Neural progenitor cell (in vitro differentiated cells): ENCODE measurements at regions not wholly inside any gene's neighbourhood (a gene's known extent, or its start where the extent isn't known, plus 50 kb on each side); places are given as distances from the start of the nearest gene placed in this dataset.

Source experiments
- DNase-seq: peaks from one replicate; pipeline ENCODE4 v3.0.0-alpha.2; 2016; ENCODE audit warnings: low spot score
- H2AFZ ChIP-seq: fragments of 200-600 bp; sonication (generic); replicated peaks from 2 replicates; pipeline ENCODE4 v1.6.1; 2016; ENCODE audit warnings: antibody characterized with exemption
- H3F3A ChIP-seq: fragments of 200-600 bp; sonication (generic); 2 replicates; pipeline ENCODE4 v1.6.1; 2016; ENCODE audit warnings: antibody characterized with exemption, low read depth
- H3K27ac ChIP-seq: fragments of 200-600 bp; sonication (generic); 2 replicates; pipeline ENCODE4 v1.5.1; 2016; ENCODE audit warnings: mild to moderate bottlenecking
- H3K27me3 ChIP-seq: fragments of 200-600 bp; sonication (generic); 2 replicates; pipeline ENCODE4 v1.6.1; 2016; ENCODE audit warnings: mild to moderate bottlenecking, moderate library complexity
- H3K36me3 ChIP-seq: fragments of 200-600 bp; sonication (generic); 2 replicates; pipeline ENCODE4 v1.5.1; 2016
- H3K4me1 ChIP-seq: fragments of 200-600 bp; sonication (generic); 2 replicates; pipeline ENCODE4 v1.6.1; 2016; ENCODE audit warnings: mixed run types
- H3K4me2 ChIP-seq: fragments of 200-600 bp; sonication (generic); 2 replicates; pipeline ENCODE4 v1.6.1; 2016
- H3K4me3 ChIP-seq: fragments of 200-600 bp; sonication (generic); 2 replicates; pipeline ENCODE4 v1.5.1; 2016
- H3K79me2 ChIP-seq: fragments of 200-600 bp; sonication (generic); 2 replicates; pipeline ENCODE4 v1.6.1; 2016; ENCODE audit warnings: low read depth
- H3K9ac ChIP-seq: fragments of 200-600 bp; sonication (generic); 2 replicates; pipeline ENCODE4 v1.6.1; 2016
- H3K9me3 ChIP-seq: fragments of 200-600 bp; sonication (generic); 2 replicates; pipeline ENCODE4 v1.5.1; 2016; ENCODE audit warnings: low read depth
- H4K20me1 ChIP-seq: fragments of 200-600 bp; sonication (generic); 2 replicates; pipeline ENCODE4 v1.6.1; 2016; ENCODE audit warnings: low read depth
- H3K27ac Mint-ChIP-seq: 3 replicates; pipeline ENCODE4 v1.8.0; 2021; ENCODE audit warnings: mixed read lengths
- H3K27me3 Mint-ChIP-seq: 2 replicates; pipeline ENCODE4 v1.8.0; 2022; ENCODE audit warnings: low read depth, mild to moderate bottlenecking, inconsistent platforms, moderate library complexity, mixed read lengths; ENCODE audit not compliant: insufficient read depth
- H3K36me3 Mint-ChIP-seq: 3 replicates; pipeline ENCODE4 v1.8.0; 2021; ENCODE audit warnings: mixed read lengths
- H3K4me1 Mint-ChIP-seq: 3 replicates; pipeline ENCODE4 v1.8.0; 2021; ENCODE audit warnings: mixed read lengths
- H3K4me3 Mint-ChIP-seq: 3 replicates; pipeline ENCODE4 v1.8.0; 2021; ENCODE audit warnings: mild to moderate bottlenecking, moderate library complexity, mixed read lengths
- H3K9me3 Mint-ChIP-seq: 3 replicates; pipeline ENCODE4 v1.8.0; 2020; ENCODE audit warnings: mixed read lengths
- CTCF ChIP-seq: fragments of 200-600 bp; sonication (generic); IDR thresholded peaks from 2 replicates; pipeline ENCODE4 v1.5.1; 2017; ENCODE audit warnings: antibody characterized with exemption, mild to moderate bottlenecking
- EZH2 ChIP-seq: fragments of 200-600 bp; sonication (generic); IDR thresholded peaks from 2 replicates; pipeline ENCODE4 v1.6.1; 2017; ENCODE audit warnings: antibody characterized with exemption, mild to moderate bottlenecking, moderate library complexity
- EZH2phosphoT487 ChIP-seq: fragments of 200-600 bp; sonication (generic); IDR thresholded peaks from 2 replicates; pipeline ENCODE4 v1.6.1; 2017; ENCODE audit warnings: antibody characterized with exemption

- no peak overlapping the region for H2AFZ ChIP-seq
- no peaks in the 10 kb centered on the region for H3K27me3 ChIP-seq
- H3K4me1 Mint-ChIP-seq: no peaks in the 10 kb centered on the region
- no peaks in the 10 kb centered on the region for H4K20me1 ChIP-seq
- H3K4me1 ChIP-seq: no peaks in the 10 kb centered on the region
- no peak overlapping the region for H3K27ac ChIP-seq
- no peaks in the 10 kb centered on the region for H3F3A ChIP-seq
- H3K27me3 Mint-ChIP-seq: peaks cover 3% of the 10 kb centered on the region
- H3K36me3 ChIP-seq: no peaks in the 10 kb centered on the region
- no peaks in the 10 kb centered on the region for H3K79me2 ChIP-seq
- H3K36me3 Mint-ChIP-seq: no peaks in the 10 kb centered on the region
- H3K9me3 ChIP-seq: no peaks in the 10 kb centered on the region
- H3K4me3 Mint-ChIP-seq: no peak overlapping the region
- H3K9me3 Mint-ChIP-seq: no peaks in the 10 kb centered on the region
- no peak overlapping the region for H3K4me2 ChIP-seq
- H3K9ac ChIP-seq: no peak overlapping the region
- no peak for TF ChIP-seq EZH2phosphoT487
- TF ChIP-seq CTCF: no peak
- no peak for TF ChIP-seq EZH2
- H3K4me3 ChIP-seq: no peak overlapping the region
- no peak for DNase-seq
- no peak overlapping the region for H3K27ac Mint-ChIP-seq
Measured at GRCh38 chr17:62160816-62161215, 95.7 kb upstream of the MED13 start.

- H3K27me3 Mint-ChIP-seq: peaks cover 3% of the 10 kb centered on the region
- no peak overlapping the region for H2AFZ ChIP-seq
Measured at GRCh38 chr17:62159994-62160393, 94.9 kb upstream of the MED13 start.

GRCh38 chr17:62156949-62157348 is 91.9 kb upstream of the MED13 start:
- no peak overlapping the region for H3K4me2 ChIP-seq

More at GRCh38 chr17:62159994-62160393, 94.9 kb upstream of the MED13 start:
- no peaks in the 10 kb centered on the region for H3K9me3 ChIP-seq
- no peak overlapping the region for H3K4me3 ChIP-seq
- no peak overlapping the region for H3K4me2 ChIP-seq
- H3K36me3 ChIP-seq: no peaks in the 10 kb centered on the region
- H4K20me1 ChIP-seq: no peaks in the 10 kb centered on the region
- H3K79me2 ChIP-seq: no peaks in the 10 kb centered on the region
- Mint-ChIP-seq H3K9me3 (no peaks in the 10 kb centered on the region), H3K4me1 (no peaks in the 10 kb centered on the region), H3K27ac (no peak overlapping the region), H3K4me3 (no peak overlapping the region), H3K36me3 (no peaks in the 10 kb centered on the region)
- H3K27ac ChIP-seq: no peak overlapping the region
- no peaks in the 10 kb centered on the region for H3K27me3 ChIP-seq
- TF ChIP-seq EZH2 (no peak), CTCF (no peak), EZH2phosphoT487 (no peak)
- DNase-seq: no peak
- no peak overlapping the region for H3K9ac ChIP-seq
- no peaks in the 10 kb centered on the region for H3K4me1 ChIP-seq
- H3F3A ChIP-seq: no peaks in the 10 kb centered on the region

More at GRCh38 chr17:62156949-62157348, 91.9 kb upstream of the MED13 start:
- no peaks in the 10 kb centered on the region for H3K27me3 Mint-ChIP-seq
- no peaks in the 10 kb centered on the region for H3K4me1 Mint-ChIP-seq
- H3K36me3 ChIP-seq: no peaks in the 10 kb centered on the region
- H3K9me3 Mint-ChIP-seq: no peaks in the 10 kb centered on the region
- no peak for DNase-seq
- H3K9ac ChIP-seq: no peak overlapping the region
- H3F3A ChIP-seq: no peaks in the 10 kb centered on the region
- H3K27ac ChIP-seq: no peak overlapping the region
- no peak overlapping the region for H2AFZ ChIP-seq
- no peaks in the 10 kb centered on the region for H3K4me1 ChIP-seq
- no peaks in the 10 kb centered on the region for H4K20me1 ChIP-seq
- H3K9me3 ChIP-seq: no peaks in the 10 kb centered on the region
- no peaks in the 10 kb centered on the region for H3K36me3 Mint-ChIP-seq
- no peaks in the 10 kb centered on the region for H3K27me3 ChIP-seq
- no peaks in the 10 kb centered on the region for H3K79me2 ChIP-seq
- no peak overlapping the region for H3K4me3 Mint-ChIP-seq
- no peak for TF ChIP-seq EZH2
- no peak for TF ChIP-seq EZH2phosphoT487
- TF ChIP-seq CTCF: no peak
- H3K27ac Mint-ChIP-seq: no peak overlapping the region
- no peak overlapping the region for H3K4me3 ChIP-seq
